NK-92 treated with Interleukin-12 subunit alpha and Interleukin-12 subunit beta, amount 100 ng/mL, for 24 hours (cell line): ENCODE measurements at regions not wholly inside any gene's neighbourhood (a gene's known extent, or its start where the extent isn't known, plus 50 kb on each side); places are given as distances from the start of the nearest gene placed in this dataset.

Experiments used
- DNase-seq: peaks from one replicate; lab custom pipeline; 2025; lab: John Stamatoyannopoulos, UW

DNA sequence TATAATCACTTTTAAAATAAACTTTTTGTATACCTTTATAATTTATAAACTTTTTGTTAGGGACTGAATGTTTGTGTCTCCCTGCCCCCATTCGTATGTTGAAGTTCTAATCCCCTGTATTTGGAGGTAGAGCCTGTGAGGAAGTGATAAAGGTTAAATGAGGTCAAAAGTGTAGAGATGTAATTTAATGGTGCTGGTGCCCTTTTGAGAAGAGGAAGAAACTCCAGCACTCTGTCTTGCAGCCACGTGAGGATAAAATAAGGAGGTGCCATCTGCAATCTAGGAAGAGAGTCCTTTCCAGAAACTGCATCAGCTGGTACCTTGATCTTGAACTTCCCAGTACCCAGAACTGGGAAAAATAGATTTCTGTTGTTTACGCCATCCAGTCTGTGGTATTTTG is 106.1 kb upstream of the RGMA start:
- no peak for DNase-seq

DNA sequence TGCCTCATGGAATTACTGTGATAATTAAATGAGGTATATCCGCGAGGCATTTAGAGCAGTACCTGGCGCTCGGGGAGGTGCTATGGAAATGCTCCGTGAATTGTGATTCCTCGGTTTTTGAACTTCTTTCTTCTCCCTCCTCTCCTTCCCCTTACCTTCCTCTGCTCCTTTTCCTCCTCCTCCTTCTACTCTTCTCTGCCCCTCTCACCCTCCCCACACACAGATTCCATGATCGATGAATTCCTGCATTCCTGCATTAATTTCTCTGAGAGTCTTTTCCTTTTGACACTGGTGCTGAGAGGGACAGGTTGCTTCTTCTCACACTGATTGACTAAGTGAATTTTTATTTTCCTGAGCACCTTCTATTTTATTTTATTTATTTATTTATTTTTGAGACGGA is 101.2 kb upstream of the RGMA start:
- DNase-seq = no peak

DNA sequence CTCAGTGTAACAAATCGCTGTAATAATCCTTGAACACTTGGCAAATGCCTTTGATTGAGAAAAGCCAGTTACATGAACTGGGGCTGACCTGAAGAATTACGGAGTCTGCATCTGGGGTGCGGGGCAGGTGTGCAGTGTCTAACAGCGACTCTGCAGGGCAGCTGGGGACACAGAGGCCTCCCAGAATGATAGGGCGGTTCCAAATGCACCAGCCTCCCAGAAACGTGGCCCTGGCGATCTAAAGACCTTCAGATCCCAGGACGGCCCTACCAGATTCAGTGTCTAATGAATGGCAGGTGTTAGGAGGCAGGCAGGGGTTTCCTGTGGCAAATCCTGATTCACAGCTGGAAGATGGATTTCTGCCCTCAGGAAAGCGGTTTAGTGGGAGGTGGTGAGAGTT is 100.5 kb upstream of the RGMA start:
- no peak for DNase-seq

- DNase-seq = no peak
Observed at GRCh38 chr15:93188236-93188635, 99.2 kb upstream of the RGMA start.

DNA sequence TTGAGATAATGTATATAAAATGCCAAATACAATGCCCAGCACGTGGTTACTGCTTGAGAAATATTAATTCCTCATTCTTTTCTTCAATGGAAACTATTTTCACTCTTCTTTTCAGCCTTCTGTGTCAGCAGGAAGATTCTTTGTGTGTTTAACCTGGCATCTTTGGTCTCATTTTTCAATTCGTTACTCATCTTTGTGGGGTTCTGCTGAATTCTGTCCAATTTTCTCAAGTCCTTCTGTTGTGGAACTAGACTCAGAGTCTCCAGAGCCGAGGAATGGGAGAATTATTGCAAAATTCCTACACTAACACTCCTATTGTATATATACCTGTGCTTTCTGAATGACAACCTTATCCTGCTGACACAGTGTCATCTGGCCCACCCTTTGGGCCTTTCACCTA is 96.8 kb upstream of the RGMA start:
- DNase-seq = no peak

- DNase-seq = no peak
Observed at GRCh38 chr15:93182703-93183205, 93.7 kb upstream of the RGMA start.

DNA sequence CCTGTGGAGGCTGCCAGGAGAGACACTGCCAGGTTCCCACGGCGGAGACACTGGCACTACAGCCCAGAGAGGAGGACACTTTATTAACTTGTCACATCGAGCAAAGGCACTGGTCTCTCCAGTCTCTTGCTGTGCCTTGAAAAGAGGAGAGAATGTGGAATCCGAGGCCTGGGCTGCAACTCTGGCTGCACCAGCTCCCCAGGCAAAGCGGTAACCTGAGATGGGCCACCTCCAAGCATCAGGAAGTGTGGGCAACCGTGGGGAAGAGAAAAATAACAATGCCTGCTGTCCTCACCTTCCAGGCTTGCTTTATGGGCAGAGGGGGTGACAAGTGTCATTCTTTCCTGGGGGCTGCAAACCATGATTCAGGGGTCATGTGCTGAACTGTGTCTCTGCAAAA is 91.6 kb upstream of the RGMA start:
- DNase-seq = no peak

- DNase-seq = no peak
Observed at GRCh38 chr15:93180128-93180527, 91.1 kb upstream of the RGMA start.

- no peak for DNase-seq
Observed at GRCh38 chr15:93179700-93180102, 90.7 kb upstream of the RGMA start.

- DNase-seq = no peak
Observed at GRCh38 chr15:93179072-93179471, 90.1 kb upstream of the RGMA start.

GRCh38 chr15:93178371-93178770 is 89.4 kb upstream of the RGMA start:
- no peak for DNase-seq

DNA sequence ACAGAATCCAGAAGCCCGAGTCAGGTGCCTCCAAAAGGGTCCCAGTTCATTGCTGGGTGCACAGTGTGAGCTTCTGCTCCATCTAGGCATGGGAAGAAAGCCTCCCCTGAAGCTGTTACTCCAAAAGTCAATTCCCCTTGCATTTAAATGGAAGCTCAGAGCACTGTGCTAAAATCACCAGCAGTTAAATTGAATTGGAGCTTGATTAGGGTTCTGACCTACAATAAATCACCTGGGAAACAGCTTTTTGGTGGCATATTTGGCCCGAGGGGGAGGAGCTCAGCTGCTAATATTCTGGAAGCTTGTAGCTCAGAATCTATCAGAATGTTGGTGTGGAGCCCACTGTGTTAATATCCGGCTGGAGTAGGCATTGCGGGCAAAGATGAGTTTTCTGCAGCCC is 87.1 kb upstream of the RGMA start:
- DNase-seq = no peak

GRCh38 chr15:93174836-93175235 is 85.8 kb upstream of the RGMA start:
- DNase-seq = no peak

DNA sequence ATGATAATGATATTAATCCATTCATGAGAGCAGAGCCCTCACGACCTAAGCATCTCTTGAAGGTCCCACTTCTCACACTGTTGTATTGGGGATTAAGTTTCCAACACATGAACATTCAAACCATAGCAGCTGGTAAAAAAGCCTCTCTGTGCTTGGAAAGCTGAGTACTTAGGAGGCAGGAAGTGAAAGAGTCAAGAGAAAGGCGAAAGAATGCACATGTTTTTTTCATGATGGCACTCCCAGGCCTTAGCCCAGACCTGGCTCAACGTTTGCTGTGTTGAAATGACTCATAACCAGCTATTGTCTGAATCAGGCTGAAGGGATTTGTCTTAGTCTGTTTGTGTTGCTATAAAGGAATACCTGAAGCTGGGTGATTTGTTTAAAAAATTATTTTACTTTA is 84.4 kb upstream of the RGMA start:
- no peak for DNase-seq

- no peak for DNase-seq
Observed at GRCh38 chr15:93171476-93171875, 82.5 kb upstream of the RGMA start.

DNA sequence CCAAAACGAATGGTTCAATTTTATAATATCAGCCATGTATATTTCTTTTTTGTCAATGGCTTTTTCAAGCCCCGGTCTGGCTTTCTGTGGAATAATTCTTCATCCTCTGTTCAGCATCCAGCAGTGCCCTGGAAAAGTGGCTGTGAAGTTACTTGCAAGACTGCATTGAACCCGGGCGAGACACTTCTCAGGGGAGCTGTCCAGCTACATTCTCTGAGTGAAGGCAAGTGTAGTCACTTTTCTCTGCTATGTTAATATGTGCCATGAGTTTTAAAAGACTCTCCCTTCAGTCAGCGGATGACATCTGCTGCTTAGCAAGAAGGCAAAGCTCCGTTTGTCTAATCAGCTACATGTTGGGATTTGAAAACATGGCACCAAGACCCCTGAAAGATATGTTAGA is 81.3 kb upstream of the RGMA start:
- no peak for DNase-seq

DNA sequence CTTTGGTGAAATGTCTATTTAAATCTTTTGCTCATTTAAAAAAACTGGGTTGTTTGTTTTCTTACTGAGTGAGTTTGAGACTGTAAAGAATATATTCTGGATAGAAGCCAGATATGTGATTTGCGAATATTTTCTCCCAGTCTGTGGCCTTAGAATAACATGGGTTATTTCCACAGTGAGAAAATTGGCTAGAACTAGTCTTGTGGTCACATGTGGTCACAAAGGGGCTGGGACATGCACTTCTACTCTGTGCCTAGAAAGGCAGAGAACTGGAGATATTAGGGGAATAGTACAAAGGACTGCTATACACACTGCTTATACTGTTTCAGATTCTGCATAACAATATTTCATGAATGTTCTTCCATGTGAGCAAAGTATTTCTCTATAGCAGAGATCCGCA is 79.9 kb upstream of the RGMA start:
- DNase-seq = no peak

DNA sequence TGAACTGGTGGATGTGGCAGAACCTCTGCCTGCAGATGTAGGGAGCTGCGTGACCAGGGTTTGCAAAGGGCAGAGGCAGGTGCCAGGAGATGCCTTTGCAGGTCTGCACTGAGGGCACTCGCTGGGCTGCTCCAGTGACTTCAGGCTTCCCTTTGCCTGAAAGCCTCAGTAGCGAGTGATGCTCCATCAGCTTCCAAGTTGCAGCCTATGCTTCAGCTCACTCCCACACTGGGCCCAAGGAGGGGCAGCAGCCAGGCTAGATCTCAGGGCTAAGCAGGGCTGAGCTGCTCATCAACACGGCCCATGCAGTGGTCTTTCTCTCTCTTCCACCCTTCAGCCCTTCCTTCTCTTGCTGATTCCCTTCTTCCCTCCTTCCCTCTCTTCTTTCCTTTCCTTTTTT is 78.3 kb upstream of the RGMA start:
- DNase-seq = no peak

DNA sequence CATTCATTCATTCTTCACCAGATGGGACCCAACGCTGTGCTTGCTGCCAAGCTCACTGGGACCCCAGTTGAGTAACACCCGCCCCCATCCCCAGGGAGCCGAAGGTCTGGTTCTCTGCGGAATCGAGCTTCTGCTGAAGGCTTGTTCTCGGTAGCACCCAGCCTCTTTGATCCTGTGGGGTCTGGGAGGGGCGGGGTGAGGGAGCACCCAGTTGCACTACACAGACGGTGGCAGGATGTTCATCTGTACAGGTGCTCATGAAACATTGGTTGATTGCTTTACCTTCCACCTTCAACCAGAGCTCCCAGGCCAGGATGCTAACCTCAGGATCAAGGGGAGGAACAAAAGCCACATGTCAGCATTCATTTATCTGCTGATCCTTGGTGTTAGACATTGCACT is 77.7 kb upstream of the RGMA start:
- no peak for DNase-seq

DNA sequence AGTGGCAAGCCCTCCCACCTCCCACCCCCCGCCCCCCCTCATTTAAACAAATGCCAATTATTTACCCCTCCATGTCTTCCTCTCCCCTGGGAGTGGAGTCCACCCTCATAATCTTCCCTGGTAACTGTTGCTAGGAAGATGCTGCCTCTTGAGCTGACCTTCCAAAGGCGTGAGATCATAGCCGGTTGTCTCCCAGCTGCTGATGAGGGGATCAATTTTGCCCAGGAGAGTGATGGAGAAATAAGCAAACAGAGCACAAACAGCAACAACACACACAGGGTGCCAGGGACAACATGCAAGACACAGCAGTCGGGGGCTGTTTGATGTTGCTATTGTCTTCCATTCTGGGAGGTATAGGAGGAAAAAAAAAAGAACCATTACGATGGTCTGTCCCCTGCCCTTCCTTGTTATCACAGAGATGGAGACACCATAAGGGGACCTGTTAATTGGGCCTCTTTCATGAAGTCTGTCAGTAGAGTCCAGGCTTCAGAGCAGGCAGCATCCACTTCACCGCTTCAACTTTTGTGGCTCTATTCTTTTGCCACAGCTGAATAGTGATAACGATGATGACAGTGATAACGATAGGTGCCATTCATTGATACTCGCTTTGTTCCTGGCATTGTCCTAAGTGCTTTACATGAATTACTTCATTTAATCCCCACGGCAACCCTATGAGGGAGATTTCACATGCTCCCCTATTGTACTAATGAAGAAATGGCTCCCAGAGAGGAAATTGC is 76.9 kb upstream of the RGMA start:
- no peak for DNase-seq

- DNase-seq = no peak
Observed at GRCh38 chr15:93164409-93164808, 75.4 kb upstream of the RGMA start.

DNA sequence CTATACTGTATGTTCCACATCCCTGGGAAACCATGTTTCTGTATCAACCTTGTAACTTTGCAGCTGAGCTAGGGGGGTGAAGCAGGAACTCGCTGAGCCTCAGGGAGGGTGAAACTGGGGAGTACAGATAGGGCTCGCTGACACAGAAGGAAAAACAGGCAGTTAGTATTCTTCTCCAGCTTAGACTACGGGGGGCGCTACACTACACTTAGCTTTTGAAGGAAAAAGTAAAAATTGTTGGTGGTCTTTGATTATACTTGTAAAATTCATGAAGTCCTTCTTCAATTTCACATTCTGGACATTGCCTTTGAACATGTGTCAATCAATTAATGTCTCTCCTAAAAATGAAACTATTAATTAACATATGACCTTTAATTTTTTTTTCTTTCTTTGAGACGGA is 73.5 kb upstream of the RGMA start:
- no peak for DNase-seq

DNA sequence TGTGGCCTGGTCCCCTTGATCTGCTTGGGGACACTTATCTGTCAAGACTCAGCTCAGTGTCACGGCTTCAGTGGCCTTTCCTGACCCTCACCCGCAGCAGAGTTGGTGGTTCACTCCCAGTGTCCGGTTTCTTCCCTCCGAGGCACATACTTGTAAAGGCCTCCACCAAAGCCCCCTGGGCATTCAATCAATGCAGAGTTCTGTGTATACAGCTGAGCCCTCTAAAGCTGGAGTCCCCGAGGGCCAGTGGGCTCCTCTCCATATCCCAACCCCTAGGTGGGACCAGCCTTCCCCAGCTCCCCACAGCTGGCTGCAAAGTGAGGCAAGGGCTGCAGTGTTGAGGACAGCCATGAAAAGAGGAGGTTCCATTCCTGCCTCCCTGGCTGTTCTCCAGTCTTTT is 70.9 kb upstream of the RGMA start:
- DNase-seq = no peak

- DNase-seq = no peak
Observed at GRCh38 chr15:93158097-93158900, 69.3 kb upstream of the RGMA start.
